Tibial nerve (tissue), 4 donors: ENCODE measurements at regions not wholly inside any gene's neighbourhood (a gene's known extent, or its start where the extent isn't known, plus 50 kb on each side); places are given as distances from the start of the nearest gene placed in this dataset.

ENCODE experiments used
- DNase-seq, 2 donors: peaks; one replicate each; pipeline ENCODE4 v3.0.0-alpha.2; 2019; ENCODE audit warnings: low spot score in 2 of 2
- H3K27ac ChIP-seq, 4 donors: fragments of 200-600 bp; sonication (generic) in 3 of 4; one replicate each; pipeline ENCODE4 v1.5.1; 2017 to 2019; ENCODE audit warnings: mild to moderate bottlenecking in 1 of 4
- H3K27me3 ChIP-seq, 2 donors: fragments of 200-600 bp; sonication (generic) in 1 of 2; one replicate each; pipeline versions ENCODE4 v1.5.1 to v1.6.0; 2017 to 2019
- H3K36me3 ChIP-seq, 3 donors: fragments of 200-600 bp; sonication (generic); one replicate each; pipeline ENCODE4 v1.5.1; 2018 to 2019
- H3K4me1 ChIP-seq, 4 donors: fragments of 200-600 bp; sonication (generic) in 3 of 4; one replicate each; pipeline ENCODE4 v1.5.1; 2017 to 2019
- H3K4me3 ChIP-seq, 4 donors: fragments of 200-600 bp; sonication (generic) in 3 of 4; one replicate each; pipeline ENCODE4 v1.5.1; 2017 to 2019; ENCODE audit warnings: mild to moderate bottlenecking in 1 of 4, moderate library complexity in 1 of 4
- H3K9me3 ChIP-seq, 4 donors: fragments of 200-600 bp; sonication (generic) in 3 of 4; one replicate each; pipeline ENCODE4 v1.5.1; 2017 to 2019
- CTCF ChIP-seq, 5 experiments: fragments of 200-600 bp in 3 of 5; fragments of 450-650 bp in 2 of 5; sonication (generic) in 3 of 5; IDR thresholded peaks; one replicate each; pipeline ENCODE4 v1.5.1; 2016 to 2019; ENCODE audit warnings: antibody characterized with exemption in 5 of 5, mild to moderate bottlenecking in 3 of 5, moderate library complexity in 2 of 5
- EP300 ChIP-seq, 2 donors: sonication (generic); formaldehyde crosslinking; IDR thresholded peaks; one replicate each; pipeline ENCODE4 v1.6.1; 2017; ENCODE audit warnings: antibody characterized with exemption in 2 of 2, mild to moderate bottlenecking in 1 of 2
- POLR2A ChIP-seq, 2 donors: fragments of 450-650 bp; IDR thresholded peaks; one replicate each; pipeline ENCODE4 v1.6.1; 2017; ENCODE audit warnings: antibody characterized with exemption in 2 of 2, mild to moderate bottlenecking in 2 of 2, moderate library complexity in 2 of 2
- WGBS, 2 donors: methylation state at CpG; one replicate each; pipeline ENCODE4 v1.1.5; 2018; 5-methylcytosine and 5-hydroxymethylcytosine counted together

DNA sequence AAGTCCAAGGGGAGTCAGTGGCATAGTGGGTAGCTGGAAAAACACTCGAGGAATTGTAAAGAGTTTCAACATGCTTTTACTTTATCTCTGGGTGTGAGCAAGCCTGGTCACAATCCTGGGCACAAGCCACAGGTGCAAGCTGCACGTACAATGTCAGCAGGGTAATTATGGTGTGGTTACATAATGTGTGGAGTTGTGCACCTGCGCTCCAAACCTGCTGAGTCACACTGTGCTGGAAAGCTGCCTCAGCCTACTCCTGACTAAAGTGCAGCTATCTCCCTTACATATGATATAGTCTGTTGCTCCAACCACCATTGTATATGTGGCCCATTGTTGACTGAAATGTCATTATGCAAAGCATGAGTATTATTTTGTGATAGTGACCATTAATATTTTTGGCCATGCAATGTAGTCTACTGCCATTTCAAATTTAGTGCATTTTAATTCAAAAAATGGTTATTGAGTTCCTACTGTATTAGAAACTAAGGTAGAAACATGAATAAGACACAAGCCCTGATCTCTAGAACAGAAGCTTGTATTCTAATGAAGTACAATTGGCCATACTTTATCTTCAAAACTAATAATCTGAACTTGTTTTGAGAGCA lies 160.9 kb upstream of the SLC30A5 start:
- no peak for TF ChIP-seq CTCF (IDR thresholded peaks at IDR 0.05)
- TF ChIP-seq POLR2A (IDR thresholded peaks at IDR 0.05) = no peak
- TF ChIP-seq EP300 (IDR thresholded peaks at IDR 0.05) = no peak
- H3K4me1 ChIP-seq = no peaks in the 10 kb centered on the region
- DNase-seq = no peak
- no peaks in the 10 kb centered on the region for H3K27me3 ChIP-seq
- 75 to 84% methylated on average over 3 of the region's 3 CpGs for WGBS, 2 donors
- H3K36me3 ChIP-seq = no peaks in the 10 kb centered on the region
- no peak overlapping the region for H3K4me3 ChIP-seq
- peaks cover 0 to 3% (median 0%) of the 10 kb centered on the region in 4 donors for H3K9me3 ChIP-seq
- no peak overlapping the region for H3K27ac ChIP-seq

GRCh38 chr5:68942169-68942568 lies 151.6 kb upstream of the SLC30A5 start:
- Histone ChIP-seq H3K9me3 (no peaks in the 10 kb centered on the region), H3K27me3 (no peaks in the 10 kb centered on the region), H3K27ac (no peak overlapping the region), H3K4me1 (no peaks in the 10 kb centered on the region), H3K4me3 (no peak overlapping the region), H3K36me3 (no peaks in the 10 kb centered on the region)
- no peak for TF ChIP-seq CTCF (IDR thresholded peaks at IDR 0.05)
- no peak for TF ChIP-seq EP300 (IDR thresholded peaks at IDR 0.05)
- no peak for TF ChIP-seq POLR2A (IDR thresholded peaks at IDR 0.05)
- no peak for DNase-seq
- 74 to 95% methylated on average over 2 of the region's 2 CpGs for WGBS, 2 donors

DNA sequence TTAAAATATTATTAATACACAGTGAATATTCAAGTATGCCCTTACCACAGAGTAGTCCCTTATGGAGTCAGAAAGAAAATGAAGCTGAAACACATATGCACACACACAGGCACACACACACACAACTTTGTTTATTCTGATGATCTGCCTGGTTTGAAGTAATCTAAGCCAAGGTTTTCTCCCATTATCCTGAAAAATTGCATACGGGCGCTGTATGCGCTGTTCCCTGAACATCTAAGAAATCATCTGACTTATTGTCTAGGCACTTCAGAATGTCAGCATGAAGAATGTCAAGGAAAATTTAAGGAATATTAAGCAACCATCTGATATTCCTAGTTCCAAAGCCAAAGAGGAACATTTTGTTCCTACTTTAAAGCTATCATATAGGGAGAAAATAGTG lies 147.1 kb upstream of the SLC30A5 start:
- H3K27me3 ChIP-seq = no peaks in the 10 kb centered on the region
- 91 to 96% methylated on average over 3 of the region's 3 CpGs for WGBS, 2 donors
- peaks cover 0 to 9% (median 2%) of the 10 kb centered on the region in 4 donors for H3K4me1 ChIP-seq

DNA sequence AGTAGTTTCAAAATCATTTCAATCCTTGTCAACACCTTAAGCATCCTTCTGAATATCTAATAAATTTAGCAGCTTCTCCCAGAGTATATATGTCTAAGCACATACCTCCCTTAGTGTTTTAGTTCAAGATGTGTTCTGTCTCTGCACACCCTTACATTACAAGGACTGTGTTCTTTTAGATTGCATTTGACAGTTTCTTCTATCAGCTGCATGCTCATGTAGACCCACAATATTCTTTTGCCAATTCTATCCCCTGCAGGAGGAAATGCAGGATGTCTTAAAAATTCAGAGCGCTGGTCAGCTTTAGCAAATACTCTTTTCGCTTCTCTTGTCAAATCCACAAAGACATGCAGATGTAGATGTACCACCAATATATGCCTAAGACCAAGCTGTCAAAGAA lies 145.8 kb upstream of the SLC30A5 start:
- no peaks in the 10 kb centered on the region for H3K27me3 ChIP-seq
- WGBS, 2 donors = 95 to 98% methylated on average over 2 of the region's 2 CpGs
- H3K4me3 ChIP-seq = no peak overlapping the region
- H3K36me3 ChIP-seq = no peaks in the 10 kb centered on the region
- H3K9me3 ChIP-seq = no peaks in the 10 kb centered on the region
- TF ChIP-seq CTCF (IDR thresholded peaks at IDR 0.05) (no peak), POLR2A (IDR thresholded peaks at IDR 0.05) (no peak), EP300 (IDR thresholded peaks at IDR 0.05) (no peak)
- H3K27ac ChIP-seq = no peak overlapping the region
- DNase-seq = no peak
- H3K4me1 ChIP-seq = peaks cover 0 to 11% (median 2%) of the 10 kb centered on the region in 4 donors

More for the DNA sequence above, 147.1 kb upstream of the SLC30A5 start:
- Histone ChIP-seq H3K36me3 (no peaks in the 10 kb centered on the region), H3K4me3 (no peak overlapping the region), H3K27ac (no peak overlapping the region), H3K9me3 (no peaks in the 10 kb centered on the region)
- no peak for DNase-seq
- TF ChIP-seq POLR2A (IDR thresholded peaks at IDR 0.05) = no peak
- TF ChIP-seq CTCF (IDR thresholded peaks at IDR 0.05) = no peak
- no peak for TF ChIP-seq EP300 (IDR thresholded peaks at IDR 0.05)

- Histone ChIP-seq H3K9me3 (no peaks in the 10 kb centered on the region), H3K36me3 (no peaks in the 10 kb centered on the region), H3K27me3 (no peaks in the 10 kb centered on the region), H3K4me3 (no peak overlapping the region), H3K4me1 (peaks cover 0 to 21% (median 2%) of the 10 kb centered on the region in 4 donors), H3K27ac (no peak overlapping the region)
- TF ChIP-seq EP300 (IDR thresholded peaks at IDR 0.05) (no peak), POLR2A (IDR thresholded peaks at IDR 0.05) (no peak), CTCF (IDR thresholded peaks at IDR 0.05) (no peak)
- DNase-seq = no peak
- WGBS, 2 donors = 76 to 88% methylated on average over 3 of the region's 3 CpGs
Observed at GRCh38 chr5:68949256-68949655, 144.6 kb upstream of the SLC30A5 start.
